Endothelial cell of umbilical vein (primary cell): ENCODE measurements at regions not wholly inside any gene's neighbourhood (a gene's known extent, or its start where the extent isn't known, plus 50 kb on each side); places are given as distances from the start of the nearest gene placed in this dataset.

Source experiments
- BruUV-seq: library from RNA; stranded (reverse); fragments of 400-500 nt; replicated peaks from 2 replicates; lab custom pipeline; 2021; lab: Mats Ljungman, UMichigan
- CTCF ChIA-PET: fragments of 300-600, 350-600 bp; sonication (Branson Sonifier 250); formaldehyde crosslinking; loops from one replicate; lab custom pipeline; 2021; ENCODE audit warnings: antibody characterized with exemption, inconsistent platforms; lab: Charles Lee
- POLR2A ChIA-PET: fragments of 300-600, 350-600 bp; sonication (Branson Sonifier 250); formaldehyde crosslinking; loops from one replicate; lab custom pipeline; 2021; ENCODE audit warnings: antibody characterized with exemption, inconsistent platforms; lab: Charles Lee
- DNase-seq: peaks from one replicate; pipeline ENCODE4 v3.0.0-alpha.2; 2011; ENCODE audit warnings: low read depth, low spot score
- FAIRE-seq: peaks from 2 replicates; lab custom pipeline; 2011; peaks lifted over from hg19 to GRCh38; lab: Jason Lieb, UNC
- H2AFZ ChIP-seq: 2 replicates; pipeline ENCODE4 v1.6.0; 2012; ENCODE audit warnings: low read depth, low read length, control low read depth, inconsistent platforms
- H3K27ac ChIP-seq: 2 replicates; pipeline ENCODE4 v1.5.1; 2011; ENCODE audit warnings: low read depth, mild to moderate bottlenecking, control low read depth, low read length, moderate library complexity; ENCODE audit not compliant: insufficient read depth
- H3K27me3 ChIP-seq, 2 experiments: 2 replicates each; pipeline versions ENCODE4 v1.6.0 to v1.6.1; 2011; ENCODE audit warnings: low read length in 2 of 2, mixed read lengths in 1 of 2; ENCODE audit not compliant: control insufficient read depth in 2 of 2, insufficient read depth in 2 of 2
- H3K36me3 ChIP-seq, 2 experiments: 2 replicates in 1 of 2; 3 replicates in 1 of 2; pipeline ENCODE4 v1.5.1; 2011; ENCODE audit warnings: low read length in 2 of 2, mild to moderate bottlenecking in 1 of 2, moderate library complexity in 1 of 2; ENCODE audit not compliant: control insufficient read depth in 2 of 2, insufficient read depth in 2 of 2; ENCODE audit errors: extremely low read depth in 1 of 2
- H3K4me1 ChIP-seq: 3 replicates; pipeline ENCODE4 v1.5.1; 2011; ENCODE audit warnings: mild to moderate bottlenecking, low read length; ENCODE audit not compliant: control insufficient read depth, insufficient read depth; ENCODE audit errors: extremely low read depth
- H3K4me2 ChIP-seq: 2 replicates; pipeline ENCODE4 v1.6.1; 2011; ENCODE audit warnings: low read length, control low read depth, mixed read lengths; ENCODE audit not compliant: insufficient read depth
- H3K4me3 ChIP-seq, 3 experiments: fragments of 200-600 bp in 1 of 3; sonication (generic), shearing (Covaris generic) in 1 of 3; replicated peaks in 1 of 3; 2 replicates each; pipeline ENCODE4 v1.5.1; 2011 to 2016; ENCODE audit warnings: control low read depth in 3 of 3, low read length in 3 of 3, mild to moderate bottlenecking in 2 of 3, inconsistent platforms in 1 of 3, low read depth in 1 of 3, moderate library complexity in 1 of 3; ENCODE audit not compliant: insufficient read depth in 1 of 3
- H3K79me2 ChIP-seq: 2 replicates; pipeline ENCODE4 v1.6.0; 2012; ENCODE audit warnings: low read length, inconsistent platforms; ENCODE audit not compliant: control insufficient read depth, insufficient read depth
- H3K9ac ChIP-seq: replicated peaks from 2 replicates; pipeline ENCODE3; 2011; ENCODE audit warnings: low read length, control low read depth; ENCODE audit not compliant: insufficient read depth; ENCODE audit errors: extremely low read depth
- H3K9me1 ChIP-seq: replicated peaks from 3 replicates; pipeline ENCODE4 v1.6.0; 2011; ENCODE audit warnings: mild to moderate bottlenecking, low read length; ENCODE audit not compliant: control insufficient read depth, insufficient read depth; ENCODE audit errors: extremely low read depth
- H3K9me3 ChIP-seq: replicated peaks from 2 replicates; pipeline ENCODE4 v1.5.1; 2012; ENCODE audit warnings: low read length, inconsistent platforms; ENCODE audit not compliant: control insufficient read depth, insufficient read depth
- H4K20me1 ChIP-seq: replicated peaks from 2 replicates; pipeline ENCODE3; 2011; ENCODE audit warnings: mild to moderate bottlenecking, low read length; ENCODE audit not compliant: control insufficient read depth, insufficient read depth; ENCODE audit errors: extremely low read depth
- CTCF ChIP-seq, 2 donors: IDR thresholded peaks; 1 replicate in 1 of 2; 2 replicates in 1 of 2; pipeline ENCODE4 v1.5.1; 2011; ENCODE audit warnings: low read length in 2 of 2, mild to moderate bottlenecking in 2 of 2, moderate library complexity in 2 of 2, control low read depth in 1 of 2, inconsistent platforms in 1 of 2, low read depth in 1 of 2; ENCODE audit not compliant: insufficient read depth in 1 of 2; ENCODE audit errors: extremely low read depth in 1 of 2
- EZH2 ChIP-seq: IDR thresholded peaks from 2 replicates; pipeline ENCODE4 v1.6.1; 2012; ENCODE audit warnings: borderline replicate concordance, low read depth, mild to moderate bottlenecking, moderate library complexity, low read length, inconsistent platforms; ENCODE audit not compliant: severe bottlenecking
- FOS ChIP-seq: IDR thresholded peaks from 2 replicates; pipeline ENCODE4 v1.6.1; 2011; ENCODE audit warnings: mild to moderate bottlenecking, low read length, moderate library complexity, borderline replicate concordance; ENCODE audit not compliant: insufficient read depth
- GATA2 ChIP-seq: IDR thresholded peaks from 2 replicates; pipeline ENCODE4 v1.7.0; 2011; ENCODE audit warnings: low read depth, mild to moderate bottlenecking, moderate library complexity, mixed read lengths, low read length; ENCODE audit not compliant: insufficient read length, insufficient read depth
- JUN ChIP-seq: IDR thresholded peaks from 2 replicates; pipeline ENCODE4 v1.6.1; 2011; ENCODE audit warnings: borderline replicate concordance, low read depth; ENCODE audit not compliant: insufficient read length, insufficient read depth
- MAX ChIP-seq: IDR thresholded peaks from 2 replicates; pipeline ENCODE4 v1.6.1; 2011; ENCODE audit not compliant: insufficient read depth, insufficient read length
- MYC ChIP-seq: IDR thresholded peaks from one replicate; pipeline ENCODE4 v1.6.1; 2011; ENCODE audit warnings: mild to moderate bottlenecking, low read depth, low read length
- POLR2A ChIP-seq: IDR thresholded peaks from 2 replicates; pipeline ENCODE4 v1.6.1; 2012; ENCODE audit warnings: low read depth, mild to moderate bottlenecking, control low read depth, low read length
- POLR2AphosphoS5 ChIP-seq: IDR thresholded peaks from 2 replicates; pipeline ENCODE4 v1.6.1; 2012; ENCODE audit warnings: low read depth, mild to moderate bottlenecking, control low read depth, low read length, moderate library complexity; ENCODE audit not compliant: insufficient read depth
- dilution Hi-C: fragments of 300-500 bp; cut with MboI; formaldehyde crosslinking; loops from one replicate; pipeline ENCODE4 v1.15.0; 2019; ENCODE audit warnings: low sequenced_read_pairs; ENCODE audit not compliant: extremely low pct_ligation_motif_present
- intact Hi-C: fragments of 100-400 bp; cut with micrococcal nuclease; formaldehyde crosslinking; loops from one replicate; pipeline ENCODE4 v1.10.0; 2022

GRCh38 chr16:59719121-59719520, 985.0 kb upstream of the GOT2 start:
- H3K36me3 ChIP-seq, result no peaks in the 10 kb centered on the region
- FAIRE-seq (no peak), DNase-seq (no peak)
- H3K4me1 ChIP-seq, result no peaks in the 10 kb centered on the region
- H4K20me1 ChIP-seq, result no peaks in the 10 kb centered on the region
- no TSS peak for BruUV-seq
- H3K4me2 ChIP-seq, result no peak overlapping the region
- H3K27ac ChIP-seq, result no peak overlapping the region
- TF ChIP-seq FOS (no peak), CTCF (IDR thresholded peaks at IDR 0.05; ENCODE audit: extremely low read depth in 1 of 2, insufficient read depth in 1 of 2, low read depth in 1 of 2, low read length in 2 of 2) (no peak), MYC (no peak), MAX (no peak), POLR2A (no peak), GATA2 (no peak), EZH2 (no peak), JUN (no peak), POLR2AphosphoS5 (no peak)
- H3K9ac ChIP-seq, result no peak overlapping the region
- ChIA-PET CTCF (no interaction called here), POLR2A (no interaction called here)
- H3K9me1 ChIP-seq, result no peaks in the 10 kb centered on the region
- dilution Hi-C loops, result no loop called here
- H3K27me3 ChIP-seq, result no peaks in the 10 kb centered on the region
- no peaks in the 10 kb centered on the region for H3K79me2 ChIP-seq
- intact Hi-C loops, result no loop called here
- H3K4me3 ChIP-seq, result no peak overlapping the region
- H2AFZ ChIP-seq, result no peak overlapping the region
- no peaks in the 10 kb centered on the region for H3K9me3 ChIP-seq
